Lower lobe of right lung (tissue), 2 donors: ENCODE measurements at regions not wholly inside any gene's neighbourhood (a gene's known extent, or its start where the extent isn't known, plus 50 kb on each side); places are given as distances from the start of the nearest gene placed in this dataset.
A peak's percentile ranks its signal among the peaks of the same experiment; 100 is the strongest.
"Not testable (repeated sequence)": the region's sequence is repeated elsewhere in the genome, so short reads cannot be mapped to it uniquely, and the experiment has no call there.

ENCODE experiments used
- ATAC-seq, 2 donors: fragments of 200-7000 bp; cut with Tn5 transposase; one replicate each; pipeline ENCODE4 v1.9.1; 2020 to 2022; ENCODE audit warnings: mild to moderate bottlenecking in 2 of 2, moderate library complexity in 2 of 2
- DNase-seq: peaks from one replicate; pipeline ENCODE4 v3.0.0-alpha.2; 2020
- H3K27ac ChIP-seq: fragments of 200-600 bp; one replicate; pipeline ENCODE4 v1.8.0; 2022
- H3K27me3 ChIP-seq: fragments of 200-600 bp; one replicate; pipeline ENCODE4 v1.8.0; 2022; ENCODE audit warnings: low read depth
- H3K36me3 ChIP-seq: fragments of 200-600 bp; one replicate; pipeline ENCODE4 v1.8.0; 2022; ENCODE audit warnings: mild to moderate bottlenecking
- H3K4me1 ChIP-seq: fragments of 200-600 bp; one replicate; pipeline ENCODE4 v1.8.0; 2022
- H3K4me3 ChIP-seq: fragments of 200-600 bp; one replicate; pipeline ENCODE4 v1.8.0; 2022; ENCODE audit warnings: mild to moderate bottlenecking
- H3K9me3 ChIP-seq: fragments of 200-600 bp; one replicate; pipeline ENCODE4 v1.8.0; 2022
- CTCF ChIP-seq: fragments of 200-600 bp; IDR thresholded peaks from one replicate; pipeline ENCODE4 v1.8.0; 2022; ENCODE audit warnings: antibody characterized with exemption, mild to moderate bottlenecking
- intact Hi-C: fragments of 100-400 bp; cut with DNase I; formaldehyde crosslinking; loops from one replicate; pipeline ENCODE4 v1.11.0; 2022
- donor health status: DM: no; HTN: yes; CAD: no; lungs with severe emphysema.

DNA sequence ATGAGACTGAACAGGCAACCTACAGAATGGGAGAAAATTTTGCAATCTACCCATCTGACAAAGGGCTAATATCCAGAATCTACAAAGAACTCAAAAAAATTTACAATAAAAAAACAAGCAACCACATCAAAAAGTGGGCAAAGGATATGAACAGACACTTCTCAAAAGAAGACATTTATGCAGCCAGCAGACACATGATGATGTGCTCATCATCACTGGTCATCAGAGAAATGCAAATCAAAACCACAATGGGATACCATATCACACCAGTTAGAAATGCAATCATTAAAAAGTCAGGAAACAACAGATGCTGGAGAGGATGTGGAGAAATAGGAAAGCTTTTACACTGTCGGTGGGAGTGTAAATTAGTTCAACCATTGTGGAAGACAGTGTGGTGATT, 51.7 kb upstream of the PAXBP1 start:
- DNase-seq, ATAC-seq, H3K9me3 ChIP-seq, H3K27ac ChIP-seq, H3K4me3 ChIP-seq, H3K27me3 ChIP-seq, H3K36me3 ChIP-seq, intact Hi-C loops, H3K4me1 ChIP-seq: not testable (repeated sequence)

DNA sequence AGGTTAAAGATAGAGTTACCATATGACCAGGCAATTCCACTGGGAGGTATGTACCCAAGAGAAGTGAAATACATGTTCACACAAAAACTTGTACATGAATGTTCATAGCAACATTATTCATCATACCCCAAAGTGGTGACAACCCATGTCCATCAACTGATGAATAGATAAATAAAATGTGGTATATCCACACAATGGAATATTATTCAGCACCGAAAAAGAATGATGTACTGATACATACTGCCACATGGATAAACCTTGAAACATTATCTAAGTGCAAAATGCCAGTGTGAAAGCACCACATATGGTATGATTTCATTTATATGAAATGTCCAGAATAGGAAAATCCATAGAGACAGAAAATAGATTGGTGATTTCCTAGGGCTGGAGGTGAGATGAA, 53.4 kb upstream of the PAXBP1 start:
- no peaks in the 10 kb centered on the region for H3K36me3 ChIP-seq
- H3K27ac ChIP-seq = no peak overlapping the region
- no peak overlapping the region for H3K4me3 ChIP-seq
- intact Hi-C loops = no loop called here
- no peaks in the 10 kb centered on the region for H3K27me3 ChIP-seq
- H3K9me3 ChIP-seq = no peaks in the 10 kb centered on the region
- no peak for ATAC-seq
- no peak for DNase-seq
- TF ChIP-seq CTCF = no peak
- no peaks in the 10 kb centered on the region for H3K4me1 ChIP-seq

GRCh38 chr21:32826329-32827167, 55.0 kb upstream of the PAXBP1 start:
- Histone ChIP-seq H3K27me3 (no peaks in the 10 kb centered on the region), H3K4me3 (no peak overlapping the region), H3K4me1 (no peaks in the 10 kb centered on the region), H3K36me3 (no peaks in the 10 kb centered on the region), H3K27ac (no peak overlapping the region), H3K9me3 (no peaks in the 10 kb centered on the region)
- DNase-seq (no peak), ATAC-seq (peak; percentile 82 to 94)
- intact Hi-C loops = no loop called here
- TF ChIP-seq CTCF = peak; percentile 54

GRCh38 chr21:32828908-32829307, 57.4 kb upstream of the PAXBP1 start:
- Histone ChIP-seq H3K27me3 (no peaks in the 10 kb centered on the region), H3K27ac (no peak overlapping the region), H3K9me3 (no peaks in the 10 kb centered on the region), H3K36me3 (no peaks in the 10 kb centered on the region), H3K4me3 (no peak overlapping the region), H3K4me1 (no peaks in the 10 kb centered on the region)
- TF ChIP-seq CTCF = no peak
- ATAC-seq (no peak), DNase-seq (no peak)
- intact Hi-C loops = no loop called here

DNA sequence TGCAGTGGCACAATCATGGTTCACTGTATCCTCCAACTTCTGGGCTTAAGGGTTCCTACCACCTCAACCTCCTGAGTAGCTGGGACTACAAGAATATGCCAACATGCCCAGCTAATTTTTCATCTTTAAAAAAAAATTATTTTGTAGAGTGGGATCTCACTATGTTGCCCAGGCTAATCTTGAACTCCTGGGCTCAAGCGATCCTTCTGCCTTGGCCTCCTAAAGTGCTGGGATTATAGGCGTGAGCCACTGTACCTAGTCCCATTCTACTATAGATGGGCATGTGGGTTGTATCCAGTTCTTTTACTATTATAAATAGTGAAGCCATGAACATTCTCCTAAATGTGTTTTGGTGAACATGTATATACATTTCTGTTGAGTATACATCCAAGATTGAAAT, 57.9 kb upstream of the PAXBP1 start:
- no peaks in the 10 kb centered on the region for H3K9me3 ChIP-seq
- no peak overlapping the region for H3K4me3 ChIP-seq
- no peaks in the 10 kb centered on the region for H3K27me3 ChIP-seq
- ATAC-seq = no peak
- H3K36me3 ChIP-seq = no peaks in the 10 kb centered on the region
- intact Hi-C loops = no loop called here
- no peak overlapping the region for H3K27ac ChIP-seq
- H3K4me1 ChIP-seq = no peaks in the 10 kb centered on the region
- DNase-seq = no peak
- TF ChIP-seq CTCF = no peak

- ATAC-seq, H3K9me3 ChIP-seq, H3K4me1 ChIP-seq, H3K36me3 ChIP-seq, intact Hi-C loops, H3K27ac ChIP-seq, H3K4me3 ChIP-seq, H3K27me3 ChIP-seq, DNase-seq: not testable (repeated sequence)
Measured at GRCh38 chr21:32831779-32832178, 60.2 kb upstream of the PAXBP1 start.
